ENCODE measurements at regions not wholly inside any gene's neighbourhood (a gene's known extent, or its start where the extent isn't known, plus 50 kb on each side); places are given as distances from the start of the nearest gene placed in this dataset.

GRCh38 chr2:62347563-62348270 is 151.8 kb downstream of the B3GNT2 start:
- TF ChIP-seq, protein P1, sequence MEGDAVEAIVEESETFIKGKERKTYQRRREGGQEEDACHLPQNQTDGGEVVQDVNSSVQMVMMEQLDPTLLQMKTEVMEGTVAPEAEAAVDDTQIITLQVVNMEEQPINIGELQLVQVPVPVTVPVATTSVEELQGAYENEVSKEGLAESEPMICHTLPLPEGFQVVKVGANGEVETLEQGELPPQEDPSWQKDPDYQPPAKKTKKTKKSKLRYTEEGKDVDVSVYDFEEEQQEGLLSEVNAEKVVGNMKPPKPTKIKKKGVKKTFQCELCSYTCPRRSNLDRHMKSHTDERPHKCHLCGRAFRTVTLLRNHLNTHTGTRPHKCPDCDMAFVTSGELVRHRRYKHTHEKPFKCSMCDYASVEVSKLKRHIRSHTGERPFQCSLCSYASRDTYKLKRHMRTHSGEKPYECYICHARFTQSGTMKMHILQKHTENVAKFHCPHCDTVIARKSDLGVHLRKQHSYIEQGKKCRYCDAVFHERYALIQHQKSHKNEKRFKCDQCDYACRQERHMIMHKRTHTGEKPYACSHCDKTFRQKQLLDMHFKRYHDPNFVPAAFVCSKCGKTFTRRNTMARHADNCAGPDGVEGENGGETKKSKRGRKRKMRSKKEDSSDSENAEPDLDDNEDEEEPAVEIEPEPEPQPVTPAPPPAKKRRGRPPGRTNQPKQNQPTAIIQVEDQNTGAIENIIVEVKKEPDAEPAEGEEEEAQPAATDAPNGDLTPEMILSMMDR (IDR thresholded peaks at IDR 0.05): no peak
- no peak for TF ChIP-seq SIN3A (IDR thresholded peaks at IDR 0.05; ENCODE audit: borderline replicate concordance, insufficient read depth, low read depth, low read length)
- no peak for TF ChIP-seq POLR2AphosphoS5 (IDR thresholded peaks at IDR 0.05; ENCODE audit: low read depth, low read length)
- TF ChIP-seq REST (IDR thresholded peaks at IDR 0.05; ENCODE audit: insufficient read depth in 1 of 2, low read depth in 2 of 2, low read length in 1 of 2): no peak
- no peak for TF ChIP-seq TCF7L2 (IDR thresholded peaks at IDR 0.05; ENCODE audit: low read depth, low read length)

All from Panc1 (cell line).